ENCODE measurements at regions not wholly inside any gene's neighbourhood (a gene's known extent, or its start where the extent isn't known, plus 50 kb on each side); places are given as distances from the start of the nearest gene placed in this dataset.

- TF ChIP-seq, protein P1, sequence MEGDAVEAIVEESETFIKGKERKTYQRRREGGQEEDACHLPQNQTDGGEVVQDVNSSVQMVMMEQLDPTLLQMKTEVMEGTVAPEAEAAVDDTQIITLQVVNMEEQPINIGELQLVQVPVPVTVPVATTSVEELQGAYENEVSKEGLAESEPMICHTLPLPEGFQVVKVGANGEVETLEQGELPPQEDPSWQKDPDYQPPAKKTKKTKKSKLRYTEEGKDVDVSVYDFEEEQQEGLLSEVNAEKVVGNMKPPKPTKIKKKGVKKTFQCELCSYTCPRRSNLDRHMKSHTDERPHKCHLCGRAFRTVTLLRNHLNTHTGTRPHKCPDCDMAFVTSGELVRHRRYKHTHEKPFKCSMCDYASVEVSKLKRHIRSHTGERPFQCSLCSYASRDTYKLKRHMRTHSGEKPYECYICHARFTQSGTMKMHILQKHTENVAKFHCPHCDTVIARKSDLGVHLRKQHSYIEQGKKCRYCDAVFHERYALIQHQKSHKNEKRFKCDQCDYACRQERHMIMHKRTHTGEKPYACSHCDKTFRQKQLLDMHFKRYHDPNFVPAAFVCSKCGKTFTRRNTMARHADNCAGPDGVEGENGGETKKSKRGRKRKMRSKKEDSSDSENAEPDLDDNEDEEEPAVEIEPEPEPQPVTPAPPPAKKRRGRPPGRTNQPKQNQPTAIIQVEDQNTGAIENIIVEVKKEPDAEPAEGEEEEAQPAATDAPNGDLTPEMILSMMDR (IDR thresholded peaks at IDR 0.05; ENCODE audit: borderline replicate concordance, extremely low read depth, insufficient read depth) = no peak
- FAIRE-seq = no peak
- peaks cover 0 to 3% (median 1%) of the 10 kb centered on the region in 3 donors for H3K9me3 ChIP-seq (ENCODE audit: control insufficient read depth in 2 of 3, insufficient read depth in 1 of 3, low read length in 3 of 3)
Observed at GRCh38 chr12:128190052-128190451, 76.9 kb upstream of the TMEM132C start.

DNA sequence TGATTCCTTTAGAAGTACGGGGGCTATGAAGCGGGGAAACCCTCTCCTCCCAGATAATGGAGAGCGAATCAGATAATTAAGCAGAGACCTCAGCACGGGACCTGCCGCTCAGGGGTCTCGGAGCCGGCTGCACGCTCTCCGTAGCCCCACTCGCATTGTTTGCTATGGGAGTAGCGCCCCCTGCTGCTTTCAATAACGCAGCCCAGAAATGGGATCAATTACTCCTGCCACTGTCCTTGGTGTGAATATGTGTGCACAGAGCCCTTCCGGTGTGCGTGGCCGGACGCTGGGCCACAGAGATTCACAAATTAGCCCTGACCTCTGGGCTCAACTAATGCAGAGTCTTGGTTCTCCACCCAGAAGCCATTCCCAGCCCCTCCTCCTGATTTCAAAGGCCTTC, 76.4 kb upstream of the TMEM132C start:
- H3K9me3 ChIP-seq (ENCODE audit: control insufficient read depth in 2 of 3, insufficient read depth in 1 of 3, low read length in 3 of 3) = peaks cover 0 to 3% (median 1%) of the 10 kb centered on the region in 3 donors
- no peaks in the 10 kb centered on the region for H3K27me3 ChIP-seq (ENCODE audit: control insufficient read depth, insufficient read depth, low read length)
- no peak overlapping the region for H3K27ac ChIP-seq (ENCODE audit: low read depth in 2 of 2, low read length in 2 of 2)
- TF ChIP-seq, protein P1 (IDR thresholded peaks at IDR 0.05; ENCODE audit: borderline replicate concordance, extremely low read depth, insufficient read depth) = no peak
- H3K36me3 ChIP-seq (ENCODE audit: control insufficient read depth in 2 of 3, insufficient read depth in 3 of 3, low read length in 3 of 3) = no peaks in the 10 kb centered on the region
- no peak overlapping the region for H3K4me3 ChIP-seq (ENCODE audit: low read length in 3 of 3)
- H3K9ac ChIP-seq (ENCODE audit: low read length in 3 of 3) = no peak overlapping the region
- DNase-seq (peak in 4 of 5 donors; percentile 11 to 52 (median 25)), FAIRE-seq (no peak)
- H3K4me1 ChIP-seq (ENCODE audit: control insufficient read depth in 2 of 3, insufficient read depth in 2 of 3, low read depth in 1 of 3, low read length in 3 of 3) = no peaks in the 10 kb centered on the region
- intact Hi-C loops (cut with DNase I) = no loop called here

More at GRCh38 chr12:128190052-128190451, 76.9 kb upstream of the TMEM132C start:
- H3K9ac ChIP-seq (ENCODE audit: low read length in 3 of 3) = no peak overlapping the region
- H3K27ac ChIP-seq (ENCODE audit: low read depth in 2 of 2, low read length in 2 of 2) = no peak overlapping the region
- intact Hi-C loops (cut with DNase I) = no loop called here
- DNase-seq = no peak
- no peaks in the 10 kb centered on the region for H3K4me1 ChIP-seq (ENCODE audit: control insufficient read depth in 2 of 3, insufficient read depth in 2 of 3, low read depth in 1 of 3, low read length in 3 of 3)
- H3K27me3 ChIP-seq (ENCODE audit: control insufficient read depth, insufficient read depth, low read length) = no peaks in the 10 kb centered on the region
- no peaks in the 10 kb centered on the region for H3K36me3 ChIP-seq (ENCODE audit: control insufficient read depth in 2 of 3, insufficient read depth in 3 of 3, low read length in 3 of 3)
- H3K4me3 ChIP-seq (ENCODE audit: low read length in 3 of 3) = no peak overlapping the region

DNA sequence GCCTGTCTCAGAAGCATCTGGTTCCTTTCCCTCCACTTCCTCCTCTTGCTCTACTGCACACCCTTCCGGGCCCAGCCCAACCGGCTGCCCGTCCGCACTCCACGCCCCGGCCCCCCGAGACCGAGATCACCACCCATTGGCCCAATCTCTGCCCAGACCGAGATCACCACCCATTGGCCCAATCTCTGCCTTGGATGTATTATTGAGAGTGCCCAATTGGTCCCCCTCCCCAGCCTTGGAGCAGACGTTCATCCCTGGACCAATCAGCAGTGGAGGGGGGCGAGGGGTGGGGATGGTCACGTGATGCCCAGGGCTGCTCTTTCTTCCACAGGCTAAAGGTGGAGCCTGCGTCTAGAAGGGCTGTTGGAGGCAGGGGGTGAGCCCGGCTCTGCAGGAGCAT, 75.6 kb upstream of the TMEM132C start:
- FAIRE-seq = no peak
- TF ChIP-seq, protein P1 (IDR thresholded peaks at IDR 0.05; ENCODE audit: borderline replicate concordance, extremely low read depth, insufficient read depth) = no peak

GRCh38 chr12:128204711-128205110, 62.3 kb upstream of the TMEM132C start:
- FAIRE-seq (no peak), DNase-seq (peak in 4 of 5 donors; percentile 41 to 83 (median 70))
- no peak overlapping the region for H3K4me3 ChIP-seq (ENCODE audit: low read length in 3 of 3)
- H3K27ac ChIP-seq (ENCODE audit: low read depth in 2 of 2, low read length in 2 of 2) = no peak overlapping the region
- intact Hi-C loops (cut with DNase I) = no loop called here
- TF ChIP-seq, protein P1 (IDR thresholded peaks at IDR 0.05; ENCODE audit: borderline replicate concordance, extremely low read depth, insufficient read depth) = no peak
- no peak overlapping the region for H3K9ac ChIP-seq (ENCODE audit: low read length in 3 of 3)
- H3K4me1 ChIP-seq (ENCODE audit: control insufficient read depth in 2 of 3, insufficient read depth in 2 of 3, low read depth in 1 of 3, low read length in 3 of 3) = no peaks in the 10 kb centered on the region
- H3K9me3 ChIP-seq (ENCODE audit: control insufficient read depth in 2 of 3, insufficient read depth in 1 of 3, low read length in 3 of 3) = peaks cover 0 to 4% (median 0%) of the 10 kb centered on the region in 3 donors
- H3K36me3 ChIP-seq (ENCODE audit: control insufficient read depth in 2 of 3, insufficient read depth in 3 of 3, low read length in 3 of 3) = no peaks in the 10 kb centered on the region
- no peaks in the 10 kb centered on the region for H3K27me3 ChIP-seq (ENCODE audit: control insufficient read depth, insufficient read depth, low read length)

More for the DNA sequence above, 75.6 kb upstream of the TMEM132C start:
- intact Hi-C loops (cut with DNase I) = no loop called here
- Histone ChIP-seq H3K9me3 (ENCODE audit: control insufficient read depth in 2 of 3, insufficient read depth in 1 of 3, low read length in 3 of 3) (peaks cover 0 to 3% (median 1%) of the 10 kb centered on the region in 3 donors), H3K4me3 (ENCODE audit: low read length in 3 of 3) (no peak overlapping the region), H3K27me3 (ENCODE audit: control insufficient read depth, insufficient read depth, low read length) (no peaks in the 10 kb centered on the region), H3K36me3 (ENCODE audit: control insufficient read depth in 2 of 3, insufficient read depth in 3 of 3, low read length in 3 of 3) (no peaks in the 10 kb centered on the region), H3K4me1 (ENCODE audit: control insufficient read depth in 2 of 3, insufficient read depth in 2 of 3, low read depth in 1 of 3, low read length in 3 of 3) (no peaks in the 10 kb centered on the region), H3K9ac (ENCODE audit: low read length in 3 of 3) (no peak overlapping the region), H3K27ac (ENCODE audit: low read depth in 2 of 2, low read length in 2 of 2) (no peak overlapping the region)
- no peak for DNase-seq
